GM18499 (cell line): ENCODE measurements at regions not wholly inside any gene's neighbourhood (a gene's known extent, or its start where the extent isn't known, plus 50 kb on each side); places are given as distances from the start of the nearest gene placed in this dataset.

Source experiments
- ATAC-seq: cut with Tn5 transposase; IDR thresholded peaks from one replicate; pipeline ENCODE4 v1.9.1; 2021; ENCODE audit warnings: moderate number of reproducible peaks; ENCODE audit not compliant: insufficient read depth, unreplicated experiment

DNA sequence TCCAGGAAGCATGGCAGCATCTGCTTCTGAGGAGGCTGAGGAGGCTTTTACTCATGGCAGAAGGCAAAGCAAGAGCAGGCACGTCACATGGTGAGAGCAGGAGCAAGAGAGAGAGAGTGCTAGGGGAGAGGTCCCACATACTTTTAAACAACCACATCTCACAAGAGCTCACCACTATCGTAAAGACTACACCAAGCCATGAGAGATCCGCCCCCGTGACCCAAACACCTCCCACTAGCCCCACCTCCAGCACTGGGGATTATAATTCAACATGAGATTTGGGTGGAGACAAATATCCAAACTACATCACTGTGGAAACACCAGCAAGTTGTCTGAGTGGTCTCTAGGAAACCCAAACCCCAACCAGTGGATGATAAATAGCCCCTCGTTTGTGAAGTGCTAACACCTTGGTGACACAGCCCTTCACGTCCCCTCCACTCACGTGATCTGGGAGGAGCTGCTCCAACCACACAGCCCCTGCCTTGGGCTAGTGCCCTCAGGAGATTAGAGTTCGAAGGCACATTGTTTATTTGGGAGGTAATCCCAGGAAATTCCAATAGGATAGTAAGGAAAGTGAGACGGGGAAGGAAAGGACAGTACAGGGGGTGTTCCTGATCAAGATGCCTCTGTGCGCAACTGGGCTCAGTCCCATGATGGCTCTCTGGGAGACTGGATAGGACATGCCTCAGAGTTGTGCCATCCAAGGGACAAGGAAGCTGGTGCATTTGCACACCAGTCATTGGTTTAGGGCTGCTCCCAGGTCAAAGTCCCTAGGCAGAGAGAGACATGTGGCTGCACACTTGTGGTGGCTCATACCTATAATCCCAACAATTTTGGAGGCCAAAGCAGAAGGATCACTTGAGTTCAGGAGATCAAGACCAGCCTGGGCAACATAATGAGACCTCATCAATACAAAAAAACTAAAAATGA is 80.6 kb upstream of the CTNNB1 start:
- ATAC-seq, result no peak

DNA sequence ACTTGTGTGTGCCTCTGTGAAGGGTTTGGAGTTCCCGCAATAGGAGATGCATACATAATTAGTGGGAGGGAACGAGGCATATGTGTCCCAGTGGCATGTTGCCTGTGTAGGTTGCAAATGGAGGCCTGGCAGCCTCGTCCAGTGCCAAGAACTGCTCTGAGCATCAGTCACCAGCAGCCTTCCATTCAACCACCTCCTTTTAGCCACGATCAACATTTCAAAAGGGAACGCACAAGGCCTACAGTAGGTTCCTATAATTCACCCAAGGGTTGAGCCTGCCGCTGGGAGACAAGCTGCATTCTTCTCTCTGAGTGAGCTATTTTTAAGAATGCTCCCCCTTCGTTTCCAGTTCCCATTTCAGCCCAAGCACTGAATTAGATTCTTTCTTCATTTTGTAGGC is 78.8 kb upstream of the CTNNB1 start:
- ATAC-seq, result no peak

DNA sequence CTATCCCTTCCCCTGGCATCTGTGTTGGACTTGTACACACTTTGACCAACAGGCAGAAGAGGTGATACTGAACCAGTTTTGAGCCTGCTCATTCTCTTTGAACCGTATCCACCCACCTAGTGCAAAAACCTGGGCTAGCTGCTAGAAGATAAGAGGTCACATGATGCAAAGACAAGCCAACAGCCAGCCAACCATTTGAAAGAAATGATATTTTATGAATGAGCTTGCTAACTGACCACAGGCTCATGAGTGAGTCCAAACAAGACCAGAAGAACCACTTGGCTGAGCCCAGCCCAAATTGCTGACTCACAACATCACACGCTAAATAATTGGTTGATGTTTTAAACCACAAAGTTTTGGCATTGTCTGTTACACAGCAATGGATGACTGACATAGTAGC is 74.0 kb upstream of the CTNNB1 start:
- no peak for ATAC-seq

DNA sequence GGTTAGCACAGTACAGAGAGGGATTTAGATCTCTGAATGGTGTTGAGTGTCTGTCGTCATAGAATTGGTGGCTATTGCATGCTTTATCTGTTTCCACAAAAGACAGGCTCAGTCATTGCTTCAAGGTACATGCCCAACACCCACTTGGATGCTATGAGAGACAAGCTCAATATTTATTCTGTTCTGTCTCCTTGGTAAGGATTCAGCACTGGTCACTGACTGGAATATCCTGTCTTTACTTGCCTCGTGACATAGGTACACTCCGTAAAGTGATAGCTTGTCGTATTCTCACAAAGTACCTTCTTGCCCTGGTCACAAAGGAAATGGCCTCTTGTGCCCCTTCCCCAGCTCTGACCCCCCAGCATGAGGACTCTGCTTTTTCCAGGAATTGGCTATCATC is 72.8 kb upstream of the CTNNB1 start:
- ATAC-seq, result no peak

DNA sequence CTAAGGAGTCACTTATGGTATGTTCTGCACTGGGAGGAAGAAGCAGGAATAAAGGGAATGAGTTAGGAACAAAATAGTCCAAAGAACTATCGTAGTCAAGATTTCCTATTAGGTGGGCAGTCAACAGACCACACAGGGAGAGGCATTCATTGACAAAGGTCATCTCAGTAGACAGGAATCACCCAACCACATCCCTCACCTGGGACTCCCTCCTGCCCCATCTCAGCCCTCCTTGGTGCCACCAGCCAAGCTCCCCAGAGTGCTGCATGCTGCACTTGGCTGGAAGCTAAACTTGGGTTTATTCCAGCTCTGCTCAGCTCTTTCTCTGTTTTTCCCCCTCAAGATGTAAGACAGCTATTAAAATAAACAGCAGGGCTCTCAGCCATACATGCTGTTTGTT is 72.3 kb upstream of the CTNNB1 start:
- no peak for ATAC-seq

DNA sequence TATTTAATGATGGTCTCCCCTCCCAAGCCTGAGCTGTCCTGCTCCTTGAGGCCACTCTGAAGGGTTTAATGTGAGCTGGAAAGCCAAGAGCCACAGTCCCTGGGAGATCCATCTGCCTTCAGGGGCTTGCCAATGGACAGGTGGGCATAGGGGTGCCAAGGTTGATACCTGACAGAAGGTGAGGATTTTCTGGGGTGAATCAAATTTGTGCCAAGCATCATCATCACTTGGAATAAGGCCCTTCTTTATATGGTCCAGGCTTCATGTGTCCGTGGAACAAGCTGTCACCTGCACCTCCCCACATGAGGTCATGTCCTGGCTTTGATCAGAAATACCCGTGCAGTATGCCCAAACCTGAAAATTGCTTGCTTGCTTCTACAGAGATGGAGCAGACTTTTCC is 71.9 kb upstream of the CTNNB1 start:
- no peak for ATAC-seq

DNA sequence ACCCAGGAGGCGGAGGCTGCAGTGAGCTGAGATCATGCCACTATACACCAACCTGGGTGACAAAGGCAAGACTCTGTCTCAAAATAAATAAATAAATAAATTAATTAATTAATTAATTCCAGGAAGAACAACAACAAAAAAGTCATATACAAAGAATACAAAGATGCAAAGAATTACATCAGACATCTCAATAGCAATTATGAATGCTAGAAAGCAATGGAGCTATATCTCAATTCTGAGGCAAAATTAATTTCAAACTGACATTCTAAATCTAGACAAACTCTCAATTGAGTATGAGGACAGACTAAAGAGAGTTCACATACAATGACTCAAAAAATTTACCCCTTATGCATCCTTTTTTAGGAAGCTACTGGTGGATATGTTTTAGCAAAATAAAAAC is 69.6 kb upstream of the CTNNB1 start:
- no peak for ATAC-seq

DNA sequence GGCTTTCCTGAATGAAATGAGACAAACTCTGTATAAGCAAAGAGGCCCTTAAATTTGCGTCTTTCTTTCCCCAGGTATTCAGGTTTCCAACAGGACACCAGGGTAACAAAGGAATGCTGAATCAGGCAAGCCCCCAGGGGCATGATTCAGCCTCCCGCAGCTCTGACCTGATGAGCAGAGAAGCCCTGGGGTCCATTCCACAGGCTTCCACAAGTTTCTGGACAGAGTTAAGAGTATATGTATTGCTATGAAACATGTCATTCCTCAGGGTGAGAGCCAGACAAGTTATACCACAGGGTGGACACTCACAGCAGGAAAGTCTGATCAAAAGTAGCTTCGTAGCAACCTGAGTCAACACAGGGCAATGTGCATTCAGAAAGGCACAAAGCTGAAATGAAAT is 68.1 kb upstream of the CTNNB1 start:
- no peak for ATAC-seq

DNA sequence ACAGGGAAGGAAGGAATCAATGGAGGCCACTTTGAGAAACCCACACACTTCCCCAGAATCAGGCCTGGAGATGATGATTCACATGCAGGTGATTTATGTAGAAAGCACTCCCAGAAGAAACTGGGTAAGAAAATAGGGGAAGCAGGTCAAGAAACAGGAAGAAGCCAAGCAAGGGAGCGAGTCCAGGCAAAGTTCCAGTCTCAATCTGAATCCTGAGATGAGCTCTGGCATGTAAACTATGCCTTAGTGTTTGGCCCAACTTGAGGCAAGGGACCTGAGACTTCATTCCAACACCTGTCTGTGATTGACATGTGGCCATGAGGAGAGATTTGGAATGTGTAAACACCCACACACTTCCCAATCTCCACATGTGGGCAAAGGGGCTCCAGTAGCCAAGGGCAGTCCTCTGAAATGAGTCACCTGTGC is 61.6 kb upstream of the CTNNB1 start:
- ATAC-seq, result no peak

DNA sequence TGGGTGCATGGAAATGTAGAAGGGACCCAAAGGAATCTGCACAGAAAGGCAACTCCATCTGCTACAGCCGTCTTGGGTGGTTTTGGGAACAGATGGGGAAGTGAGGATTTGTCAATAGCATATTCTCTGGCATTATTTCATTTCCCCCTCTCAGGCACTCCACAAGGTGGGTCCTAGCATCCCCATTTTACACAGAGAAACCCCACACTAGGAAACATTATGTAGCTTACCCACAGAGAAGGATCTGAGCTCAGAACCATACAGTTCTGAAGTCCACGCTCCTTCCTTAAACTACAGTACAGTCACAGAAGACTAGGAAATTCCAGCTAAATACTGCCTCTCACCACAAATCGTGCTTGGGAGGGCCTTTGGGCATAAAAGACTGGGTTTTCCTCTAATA is 61.2 kb upstream of the CTNNB1 start:
- ATAC-seq, result no peak

DNA sequence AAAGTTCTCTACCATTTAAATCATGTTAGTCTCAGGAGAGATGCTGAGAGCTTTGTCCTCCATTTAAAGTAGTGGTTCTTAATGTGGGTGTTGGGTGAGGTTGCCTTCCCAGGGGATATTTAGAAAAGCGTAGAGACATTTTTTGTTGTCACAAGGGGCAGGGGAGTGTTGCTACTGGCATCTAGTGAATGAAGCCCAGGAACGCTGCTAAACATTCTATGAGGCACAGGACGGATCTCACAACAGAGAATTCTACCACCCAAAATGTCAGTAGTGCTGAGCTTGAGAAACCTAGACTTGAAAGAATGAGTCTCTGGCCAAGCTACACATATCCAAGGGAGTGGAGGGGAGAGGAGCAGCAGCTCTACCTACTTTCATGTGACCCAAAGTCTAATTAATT is 60.7 kb upstream of the CTNNB1 start:
- ATAC-seq, result no peak

DNA sequence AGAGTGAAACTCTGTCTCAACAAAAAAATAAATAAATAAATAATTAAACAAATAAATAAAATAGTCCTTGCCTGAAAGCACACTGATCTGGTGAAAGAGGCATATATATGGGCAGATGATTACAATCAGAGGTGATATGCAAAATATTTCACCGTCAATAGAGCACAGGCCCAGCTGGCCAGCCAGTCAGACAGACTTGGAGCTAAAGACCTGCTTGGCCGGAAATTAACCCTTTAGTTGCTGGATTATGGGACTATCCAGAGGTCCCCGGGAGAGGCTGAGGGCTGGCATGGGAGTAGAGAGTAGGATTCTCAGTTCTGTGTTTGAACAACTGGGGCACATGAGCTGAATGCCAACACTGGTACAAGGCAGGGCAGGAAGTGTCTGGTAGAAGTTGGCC is 59.1 kb upstream of the CTNNB1 start:
- ATAC-seq, result no peak

DNA sequence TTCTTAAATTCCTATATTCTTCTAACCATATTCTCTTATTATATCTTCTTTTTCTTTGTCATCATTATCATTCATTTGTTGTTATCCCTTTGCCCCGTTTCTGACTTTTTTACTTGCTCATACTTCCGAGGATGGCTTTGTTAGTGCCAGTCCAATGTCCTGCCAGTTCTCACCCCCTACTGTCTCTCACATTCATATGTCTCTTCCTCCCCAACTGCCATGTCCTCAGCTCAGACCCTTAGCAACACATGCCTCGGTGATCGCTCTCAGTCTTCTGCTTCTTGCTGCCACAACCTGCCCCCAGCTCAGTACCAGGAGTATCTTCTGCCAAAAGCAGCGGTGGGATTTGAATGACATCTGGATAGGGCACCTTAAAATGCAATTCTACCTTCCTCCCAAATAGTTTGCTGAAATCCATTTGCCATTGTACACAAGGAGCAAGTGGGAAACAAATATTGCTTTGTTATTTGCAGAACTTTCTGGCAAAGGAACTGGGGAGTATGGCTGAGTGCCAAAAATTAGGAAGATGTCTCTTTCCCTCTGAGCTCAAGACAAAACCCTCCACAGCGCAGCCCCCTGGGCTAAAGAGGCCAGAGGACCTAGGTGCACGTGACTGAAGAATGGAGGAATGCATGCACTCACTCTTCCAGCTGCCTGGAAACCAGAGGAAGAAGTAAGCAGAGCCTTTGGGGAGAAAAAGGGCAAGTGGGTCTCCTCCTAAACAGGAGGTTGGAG is 57.7 kb upstream of the CTNNB1 start:
- ATAC-seq, result no peak

DNA sequence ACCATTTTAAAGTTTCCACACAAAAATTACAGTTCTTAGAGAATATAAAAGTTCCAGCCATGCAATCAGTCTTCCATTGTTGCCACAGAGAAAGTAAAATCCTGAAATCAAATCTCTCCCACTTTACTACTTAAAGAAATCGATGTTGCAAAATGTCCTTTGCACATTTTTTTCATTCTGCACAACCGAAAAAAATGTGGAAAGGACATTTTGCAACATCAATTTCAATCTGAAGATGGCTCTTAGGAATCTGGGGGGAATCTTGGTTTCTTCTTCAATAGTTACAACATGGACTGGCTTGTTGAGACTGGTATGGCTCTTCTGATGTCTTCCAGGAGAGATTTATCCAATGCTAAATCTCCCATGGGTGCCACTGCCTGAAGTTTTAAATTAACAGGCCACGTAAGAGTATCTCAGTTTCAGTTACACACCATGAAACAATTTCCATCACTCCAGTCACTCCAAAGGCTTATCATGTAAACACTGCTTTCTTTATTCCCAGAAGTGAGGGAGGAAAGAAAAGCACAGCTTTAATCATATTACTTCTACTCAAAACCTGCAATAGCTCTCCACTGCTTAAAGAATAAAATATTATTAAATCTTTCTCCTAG is 55.8 kb upstream of the CTNNB1 start:
- ATAC-seq, result no peak

DNA sequence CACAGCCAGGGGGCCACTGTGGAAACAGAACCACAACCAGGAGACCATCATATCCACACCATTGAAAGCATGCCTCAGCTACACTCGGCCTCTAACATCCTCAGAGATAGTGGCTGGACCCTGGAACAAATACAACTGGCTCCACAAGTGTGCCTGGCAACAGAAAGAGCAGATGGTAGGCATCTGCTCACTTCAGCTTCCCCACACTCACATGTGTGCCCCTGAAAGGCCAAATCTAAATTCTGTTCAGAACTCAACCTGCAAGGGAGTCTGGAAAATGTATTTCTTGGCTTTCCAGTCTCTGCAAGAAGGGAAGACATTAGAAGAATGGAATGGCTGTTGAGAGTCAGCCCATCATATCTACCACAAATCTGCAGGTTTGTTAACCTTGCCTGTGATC is 54.7 kb upstream of the CTNNB1 start:
- ATAC-seq, result no peak

DNA sequence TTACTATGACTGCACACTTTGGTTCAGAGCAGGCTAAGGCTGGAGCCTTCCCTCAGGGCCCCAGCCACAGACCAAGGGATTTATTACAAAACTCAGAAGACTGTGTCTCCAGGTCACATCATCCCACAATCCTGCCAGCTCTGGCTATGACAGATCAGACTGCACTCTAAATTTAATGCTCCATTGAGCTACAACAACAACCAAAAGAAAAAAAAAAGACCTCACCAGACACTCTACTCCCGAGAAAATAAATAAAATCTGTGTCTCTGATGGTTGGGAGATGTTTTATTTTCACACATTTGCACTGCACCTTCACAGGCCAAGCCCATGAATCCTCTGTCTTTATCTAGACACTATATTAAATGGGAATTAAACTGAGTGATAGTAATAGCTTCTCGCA is 50.8 kb upstream of the CTNNB1 start:
- no peak for ATAC-seq

DNA sequence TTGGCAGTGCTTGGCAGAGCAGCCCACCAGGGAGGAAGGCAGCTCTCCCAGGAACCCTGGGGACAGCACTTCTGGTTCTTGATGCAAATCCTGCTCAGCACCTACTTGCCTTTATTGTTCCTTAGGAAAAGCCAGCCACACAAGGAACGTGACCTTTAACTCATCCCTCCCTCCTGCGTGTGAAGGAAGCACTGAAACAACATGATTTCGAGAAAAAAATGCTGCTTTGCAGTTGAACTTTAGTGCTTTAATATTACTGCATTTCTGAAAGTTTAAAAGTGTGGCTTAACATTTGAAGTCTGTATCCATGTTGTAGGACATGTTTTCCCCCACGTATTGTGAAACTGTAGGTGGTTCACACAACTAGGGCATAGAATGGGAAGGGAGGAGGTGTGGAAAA is 50.4 kb upstream of the CTNNB1 start:
- no peak for ATAC-seq
